C4-2B (cell line): ENCODE measurements at regions not wholly inside any gene's neighbourhood (a gene's known extent, or its start where the extent isn't known, plus 50 kb on each side); places are given as distances from the start of the nearest gene placed in this dataset.

ENCODE experiments used
- ZFX ChIP-seq: fragments of 450-650 bp; IDR thresholded peaks from 2 replicates; pipeline ENCODE4 v1.6.1; 2017
- TF ChIP-seq, protein P1 (sequence below): fragments of 450-650 bp; conservative IDR thresholded peaks from 2 replicates; pipeline ENCODE4 v1.5.1; 2017; ENCODE audit warnings: mild to moderate bottlenecking

DNA sequence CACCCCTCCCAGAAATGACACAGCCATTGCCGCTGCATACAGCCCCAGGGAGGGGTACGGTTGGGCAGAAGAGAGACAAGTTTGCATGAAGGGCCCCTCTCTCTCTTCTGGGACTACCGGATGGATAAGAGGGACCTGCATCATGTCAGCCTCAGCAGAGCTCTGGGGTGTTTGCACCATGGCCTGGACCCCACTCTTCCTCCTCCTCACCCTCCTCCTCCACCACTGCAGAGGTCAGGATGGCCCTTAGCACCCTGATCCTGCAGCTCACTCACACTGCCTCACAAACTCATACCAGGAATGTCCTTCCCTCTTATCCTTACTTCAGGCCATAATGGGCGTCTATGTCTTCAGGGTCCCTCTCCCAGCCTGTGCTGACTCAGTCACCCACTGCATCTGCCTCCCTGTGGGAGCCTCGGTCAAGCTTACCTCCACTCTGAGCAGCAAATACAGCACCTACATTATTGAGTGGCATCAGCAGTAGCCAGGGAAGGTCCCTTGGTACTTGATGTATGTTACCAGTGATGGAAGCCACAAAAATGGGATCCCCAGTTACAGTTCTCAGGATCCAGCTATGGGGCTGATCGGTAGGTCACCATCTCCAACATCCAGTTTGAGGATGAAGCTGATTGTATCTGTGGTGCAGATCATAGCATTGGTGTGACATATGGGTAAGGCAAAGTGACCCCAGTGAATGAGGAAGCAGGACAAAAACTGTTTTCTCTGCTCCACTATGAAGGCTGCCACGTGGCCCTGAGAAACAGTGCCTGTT lies 62.2 kb upstream of the VPREB1 start:
- TF ChIP-seq, protein P1, sequence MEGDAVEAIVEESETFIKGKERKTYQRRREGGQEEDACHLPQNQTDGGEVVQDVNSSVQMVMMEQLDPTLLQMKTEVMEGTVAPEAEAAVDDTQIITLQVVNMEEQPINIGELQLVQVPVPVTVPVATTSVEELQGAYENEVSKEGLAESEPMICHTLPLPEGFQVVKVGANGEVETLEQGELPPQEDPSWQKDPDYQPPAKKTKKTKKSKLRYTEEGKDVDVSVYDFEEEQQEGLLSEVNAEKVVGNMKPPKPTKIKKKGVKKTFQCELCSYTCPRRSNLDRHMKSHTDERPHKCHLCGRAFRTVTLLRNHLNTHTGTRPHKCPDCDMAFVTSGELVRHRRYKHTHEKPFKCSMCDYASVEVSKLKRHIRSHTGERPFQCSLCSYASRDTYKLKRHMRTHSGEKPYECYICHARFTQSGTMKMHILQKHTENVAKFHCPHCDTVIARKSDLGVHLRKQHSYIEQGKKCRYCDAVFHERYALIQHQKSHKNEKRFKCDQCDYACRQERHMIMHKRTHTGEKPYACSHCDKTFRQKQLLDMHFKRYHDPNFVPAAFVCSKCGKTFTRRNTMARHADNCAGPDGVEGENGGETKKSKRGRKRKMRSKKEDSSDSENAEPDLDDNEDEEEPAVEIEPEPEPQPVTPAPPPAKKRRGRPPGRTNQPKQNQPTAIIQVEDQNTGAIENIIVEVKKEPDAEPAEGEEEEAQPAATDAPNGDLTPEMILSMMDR = no peak
- no peak for TF ChIP-seq ZFX
